HG03378 (cell line): ENCODE measurements at regions not wholly inside any gene's neighbourhood (a gene's known extent, or its start where the extent isn't known, plus 50 kb on each side); places are given as distances from the start of the nearest gene placed in this dataset.
"Not testable (repeated sequence)": the region's sequence is repeated elsewhere in the genome, so short reads cannot be mapped to it uniquely, and the experiment has no call there.

ENCODE experiments used
- ATAC-seq: cut with Tn5 transposase; IDR thresholded peaks from one replicate; pipeline ENCODE4 v1.9.1; 2021; ENCODE audit warnings: mild to moderate bottlenecking, moderate library complexity; ENCODE audit not compliant: unreplicated experiment

DNA sequence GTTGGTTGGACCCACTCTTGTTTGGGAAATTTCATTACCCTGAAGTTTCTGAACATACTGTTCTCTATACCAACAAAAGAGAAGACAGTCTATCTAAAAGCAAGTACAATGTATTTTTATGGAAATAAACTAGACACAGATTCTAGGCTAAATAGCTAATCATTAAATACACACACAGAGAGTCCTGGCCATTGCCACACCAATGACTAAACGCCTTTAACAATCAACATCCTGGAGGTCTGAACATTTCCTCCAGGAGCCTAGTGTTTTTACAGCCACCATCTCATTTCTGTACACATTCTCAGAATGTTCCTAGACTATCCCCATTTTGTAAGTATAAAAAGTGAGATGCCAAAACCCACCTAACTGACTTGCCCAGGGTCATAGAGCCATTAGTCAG lies 141.6 kb upstream of the RREB1 start:
- ATAC-seq = no peak

- no peak for ATAC-seq
Observed at GRCh38 chr6:6966569-6966968, 141.2 kb upstream of the RREB1 start.

- ATAC-seq = no peak
Observed at GRCh38 chr6:6968357-6968730, 139.4 kb upstream of the RREB1 start.

GRCh38 chr6:6968731-6969552 lies 138.8 kb upstream of the RREB1 start:
- ATAC-seq = no peak

DNA sequence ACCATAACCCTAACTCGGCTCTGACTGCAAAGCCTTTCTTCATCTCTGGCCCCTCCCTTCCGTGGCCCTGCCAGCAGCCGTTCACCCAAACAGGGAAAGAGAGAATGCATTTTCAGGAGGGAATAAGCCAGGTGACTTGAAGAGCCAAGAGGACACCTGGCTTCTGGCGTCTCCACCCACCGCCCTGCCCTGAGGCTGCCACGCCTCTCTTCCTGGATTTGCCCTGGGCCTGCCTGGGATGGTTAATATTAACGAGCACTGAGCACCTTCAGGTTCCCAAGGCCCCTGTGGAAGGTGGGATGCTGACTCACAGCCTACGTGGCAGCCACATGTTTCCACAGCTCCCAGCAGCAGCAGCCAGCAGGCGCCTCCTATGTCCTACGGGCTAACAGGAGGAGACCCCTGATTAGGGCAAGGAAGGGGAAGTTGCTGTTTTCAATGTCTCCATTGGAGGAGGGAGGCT lies 138.0 kb upstream of the RREB1 start:
- no peak for ATAC-seq

- no peak for ATAC-seq
Observed at GRCh38 chr6:6970851-6971250, 136.9 kb upstream of the RREB1 start.

DNA sequence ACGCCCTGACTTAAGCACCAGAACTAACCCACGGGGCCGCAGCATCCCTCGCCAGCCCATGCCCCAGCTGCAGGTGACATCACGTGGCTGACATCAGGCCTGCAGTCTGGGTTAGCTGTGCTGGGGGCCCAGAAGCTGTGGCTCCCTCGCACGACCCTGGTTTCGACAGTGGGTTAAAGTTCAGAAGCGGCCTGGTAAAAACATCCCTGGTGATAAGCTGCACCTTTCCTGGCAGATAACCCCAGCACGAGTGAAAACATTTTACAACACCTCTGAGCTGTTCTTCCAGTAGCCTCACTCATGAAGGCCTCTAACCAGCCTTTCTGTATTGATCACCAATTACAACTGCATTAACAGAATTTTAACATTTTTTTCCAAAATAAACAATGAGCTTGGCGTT lies 136.4 kb upstream of the RREB1 start:
- no peak for ATAC-seq

- no peak for ATAC-seq
Observed at GRCh38 chr6:6972456-6972855, 135.3 kb upstream of the RREB1 start.

DNA sequence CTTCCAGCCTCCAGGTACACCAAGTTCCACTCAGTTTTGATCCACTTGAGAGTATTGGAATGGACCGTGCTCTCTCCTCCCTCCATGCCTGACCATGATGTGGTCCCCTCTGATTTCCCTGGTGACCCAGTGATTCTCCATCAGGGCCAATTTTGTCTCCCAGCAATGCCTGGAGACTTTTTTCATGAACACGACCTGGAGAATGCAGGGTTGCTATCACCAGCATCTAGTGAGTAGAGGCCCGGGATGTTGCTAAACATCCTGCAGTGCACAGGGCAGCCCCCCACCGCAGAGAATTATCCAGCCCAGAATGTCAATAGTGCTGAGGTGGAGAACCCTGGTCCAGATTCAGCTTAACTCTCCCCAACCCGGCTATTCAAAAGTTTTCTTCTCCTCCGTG lies 134.0 kb upstream of the RREB1 start:
- ATAC-seq = no peak

- ATAC-seq = no peak
Observed at GRCh38 chr6:6975459-6976111, 132.2 kb upstream of the RREB1 start.

GRCh38 chr6:6976193-6976592 lies 131.6 kb upstream of the RREB1 start:
- ATAC-seq = no peak

GRCh38 chr6:6978731-6979130 lies 129.0 kb upstream of the RREB1 start:
- ATAC-seq = no peak

DNA sequence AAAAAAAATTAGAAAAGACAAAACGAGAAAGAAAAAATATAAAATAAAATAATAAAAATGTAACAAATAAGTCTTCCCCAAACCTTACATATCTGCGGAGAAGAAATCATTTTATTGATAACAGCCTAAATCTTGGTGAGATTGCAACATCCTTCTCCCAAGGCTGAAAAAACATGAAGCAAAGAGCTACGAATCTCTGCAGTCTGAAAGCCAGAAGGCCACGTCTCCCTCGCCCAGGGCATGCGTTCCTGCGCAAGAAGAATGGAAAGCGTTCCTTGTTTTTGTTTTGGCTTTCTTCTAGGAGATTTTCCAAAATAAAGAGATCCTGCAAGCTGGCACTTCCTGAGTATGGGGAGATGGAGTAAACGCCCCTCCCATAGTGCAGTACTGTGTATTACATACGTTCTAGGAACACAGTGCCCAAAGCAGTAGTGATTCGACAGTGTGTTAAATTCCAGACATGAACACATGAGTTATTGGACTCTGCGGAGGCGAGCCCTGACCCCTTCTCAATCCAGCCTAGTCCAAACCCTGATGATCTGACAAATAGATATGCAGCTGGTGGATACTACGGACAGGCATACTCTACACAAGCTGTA lies 126.7 kb upstream of the RREB1 start:
- ATAC-seq = no peak

DNA sequence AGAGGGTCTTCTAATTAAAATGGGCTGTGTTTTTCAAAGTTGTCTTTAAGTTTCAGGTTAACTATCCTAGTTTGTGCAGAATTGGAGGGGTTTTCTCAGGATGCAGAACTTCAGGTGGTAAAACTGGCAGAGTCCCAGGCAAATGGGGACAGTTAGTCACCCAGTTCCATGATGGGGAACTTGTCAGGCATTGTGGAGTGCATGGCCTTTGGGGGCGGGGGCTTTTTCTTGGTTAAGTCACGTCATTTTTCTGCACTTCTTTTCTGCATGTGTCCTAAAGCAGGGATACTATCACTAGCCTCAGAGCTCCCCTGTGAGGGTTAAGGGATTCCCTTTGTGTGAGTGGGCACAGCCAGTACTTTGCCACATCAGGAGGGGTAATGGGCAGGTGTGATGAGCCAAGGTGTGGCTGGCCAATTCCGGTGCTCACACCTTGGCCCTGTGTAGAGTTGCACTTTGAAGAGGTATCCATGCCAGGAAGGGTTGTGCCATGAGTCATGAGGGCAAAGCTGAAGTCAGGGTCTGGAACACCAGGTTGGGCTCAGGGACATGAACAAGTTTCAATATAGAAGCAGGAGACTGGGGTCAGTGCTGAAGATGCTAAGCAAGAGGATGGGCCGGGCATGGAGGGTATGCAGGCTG lies 126.0 kb upstream of the RREB1 start:
- no peak for ATAC-seq

DNA sequence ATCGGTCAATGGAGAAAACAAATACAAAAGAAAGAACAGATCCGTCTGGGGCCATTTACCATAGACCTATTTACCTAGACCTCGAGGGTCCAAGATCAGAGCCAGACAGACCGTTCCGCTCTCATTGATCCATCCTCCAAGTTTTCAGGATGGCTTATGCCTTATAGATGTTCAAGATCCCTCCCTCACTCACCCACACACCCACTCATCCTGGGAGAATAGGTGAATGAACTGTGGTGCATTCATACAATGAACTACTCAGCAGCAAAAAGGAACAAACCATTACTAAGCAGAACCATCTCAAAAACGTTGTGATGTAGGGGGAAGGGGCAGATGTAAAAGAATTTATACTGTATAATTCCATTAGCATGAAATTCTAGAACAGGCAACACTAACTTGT lies 125.1 kb upstream of the RREB1 start:
- no peak for ATAC-seq

- no peak for ATAC-seq
Observed at GRCh38 chr6:6984585-6985366, 123.0 kb upstream of the RREB1 start.

- no peak for ATAC-seq
Observed at GRCh38 chr6:6986344-6986743, 121.4 kb upstream of the RREB1 start.

GRCh38 chr6:6987749-6988148 lies 120.0 kb upstream of the RREB1 start:
- no peak for ATAC-seq

- not testable (repeated sequence) for ATAC-seq
Observed at GRCh38 chr6:6990059-6990458, 117.7 kb upstream of the RREB1 start.

DNA sequence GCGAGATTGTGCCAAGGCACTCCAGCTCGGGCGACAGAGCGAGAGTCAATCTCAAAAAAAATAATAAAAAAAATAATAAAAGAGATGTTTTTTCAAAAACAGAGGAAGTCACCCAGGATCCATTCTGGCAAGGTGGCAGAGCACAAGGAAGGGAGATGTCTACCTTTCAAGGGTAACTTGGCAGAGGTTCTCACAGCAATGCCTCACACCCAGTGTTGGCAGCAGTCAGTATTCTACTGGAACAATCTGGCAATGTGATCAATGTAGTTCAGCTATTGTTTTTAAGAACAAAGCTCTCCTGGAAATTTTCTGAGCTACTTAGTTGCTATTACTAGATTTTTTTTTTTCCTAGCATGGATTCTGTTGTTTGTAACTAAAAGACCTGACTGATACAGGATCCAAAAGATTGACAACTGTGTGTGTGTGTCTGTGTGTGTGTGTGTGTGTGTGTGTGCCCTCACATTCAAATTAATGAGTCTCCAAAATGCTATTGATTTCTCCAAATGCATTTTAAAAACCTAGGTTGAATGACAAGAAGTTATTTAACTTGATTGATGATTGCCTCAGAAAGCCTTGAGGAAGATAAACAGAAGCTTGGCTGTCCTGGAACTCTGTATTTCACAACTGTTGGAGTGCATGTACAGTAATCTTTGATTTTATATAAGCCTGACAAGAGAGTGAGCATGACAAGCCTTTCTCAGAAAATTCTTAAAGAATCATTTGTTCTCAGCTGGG lies 114.1 kb upstream of the RREB1 start:
- ATAC-seq = no peak
